ENCODE measurements at regions not wholly inside any gene's neighbourhood (a gene's known extent, or its start where the extent isn't known, plus 50 kb on each side); places are given as distances from the start of the nearest gene placed in this dataset.

DNA sequence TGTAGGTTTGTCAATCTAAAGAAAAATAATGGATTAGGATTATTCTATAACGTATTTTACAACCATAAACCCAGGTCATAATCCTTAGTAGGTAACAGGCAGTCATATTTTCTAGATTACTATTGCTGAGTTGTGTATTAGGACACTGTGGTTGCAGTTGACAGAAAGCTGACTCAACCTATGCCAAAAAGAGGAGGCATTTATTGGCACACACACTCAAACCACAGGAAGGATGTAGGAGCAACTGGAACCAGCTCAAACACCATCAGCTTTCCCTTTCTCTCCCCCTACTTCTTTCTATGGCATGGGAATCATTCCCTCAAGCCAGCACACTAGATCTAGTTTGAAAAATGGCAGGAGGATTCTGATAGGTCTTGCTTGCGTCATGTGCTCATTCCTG is 136.4 kb upstream of the FAM9C start:
- POLR2A ChIA-PET, result no interaction called here

GRCh38 chrX:13179586-13179985 is 135.2 kb upstream of the FAM9C start:
- TF ChIP-seq, protein P1, sequence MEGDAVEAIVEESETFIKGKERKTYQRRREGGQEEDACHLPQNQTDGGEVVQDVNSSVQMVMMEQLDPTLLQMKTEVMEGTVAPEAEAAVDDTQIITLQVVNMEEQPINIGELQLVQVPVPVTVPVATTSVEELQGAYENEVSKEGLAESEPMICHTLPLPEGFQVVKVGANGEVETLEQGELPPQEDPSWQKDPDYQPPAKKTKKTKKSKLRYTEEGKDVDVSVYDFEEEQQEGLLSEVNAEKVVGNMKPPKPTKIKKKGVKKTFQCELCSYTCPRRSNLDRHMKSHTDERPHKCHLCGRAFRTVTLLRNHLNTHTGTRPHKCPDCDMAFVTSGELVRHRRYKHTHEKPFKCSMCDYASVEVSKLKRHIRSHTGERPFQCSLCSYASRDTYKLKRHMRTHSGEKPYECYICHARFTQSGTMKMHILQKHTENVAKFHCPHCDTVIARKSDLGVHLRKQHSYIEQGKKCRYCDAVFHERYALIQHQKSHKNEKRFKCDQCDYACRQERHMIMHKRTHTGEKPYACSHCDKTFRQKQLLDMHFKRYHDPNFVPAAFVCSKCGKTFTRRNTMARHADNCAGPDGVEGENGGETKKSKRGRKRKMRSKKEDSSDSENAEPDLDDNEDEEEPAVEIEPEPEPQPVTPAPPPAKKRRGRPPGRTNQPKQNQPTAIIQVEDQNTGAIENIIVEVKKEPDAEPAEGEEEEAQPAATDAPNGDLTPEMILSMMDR (IDR thresholded peaks at IDR 0.05; ENCODE audit: low read depth, low read length), result no peak
- no peaks in the 10 kb centered on the region for H3K9me3 ChIP-seq (ENCODE audit: control insufficient read depth, insufficient read depth, low read length)
- DNase-seq (ENCODE audit: low read depth, low spot score), result no peak
- H3K27ac ChIP-seq (ENCODE audit: low read depth, low read length), result no peak overlapping the region
- no peak overlapping the region for H3K4me3 ChIP-seq (ENCODE audit: low read depth, low read length)
- CTCF ChIA-PET, result no interaction called here
- POLR2A ChIA-PET, result no interaction called here
- no peaks in the 10 kb centered on the region for H3K27me3 ChIP-seq (ENCODE audit: control insufficient read depth, insufficient read depth, low read length)

More for the DNA sequence above, 136.4 kb upstream of the FAM9C start:
- CTCF ChIA-PET, result no interaction called here
- Histone ChIP-seq H3K27ac (ENCODE audit: low read depth, low read length) (no peak overlapping the region), H3K9me3 (ENCODE audit: control insufficient read depth, insufficient read depth, low read length) (no peaks in the 10 kb centered on the region), H3K27me3 (ENCODE audit: control insufficient read depth, insufficient read depth, low read length) (no peaks in the 10 kb centered on the region), H3K4me3 (ENCODE audit: low read depth, low read length) (no peak overlapping the region)
- TF ChIP-seq, protein P1 (IDR thresholded peaks at IDR 0.05; ENCODE audit: low read depth, low read length), result no peak
- DNase-seq (ENCODE audit: low read depth, low spot score), result no peak

DNA sequence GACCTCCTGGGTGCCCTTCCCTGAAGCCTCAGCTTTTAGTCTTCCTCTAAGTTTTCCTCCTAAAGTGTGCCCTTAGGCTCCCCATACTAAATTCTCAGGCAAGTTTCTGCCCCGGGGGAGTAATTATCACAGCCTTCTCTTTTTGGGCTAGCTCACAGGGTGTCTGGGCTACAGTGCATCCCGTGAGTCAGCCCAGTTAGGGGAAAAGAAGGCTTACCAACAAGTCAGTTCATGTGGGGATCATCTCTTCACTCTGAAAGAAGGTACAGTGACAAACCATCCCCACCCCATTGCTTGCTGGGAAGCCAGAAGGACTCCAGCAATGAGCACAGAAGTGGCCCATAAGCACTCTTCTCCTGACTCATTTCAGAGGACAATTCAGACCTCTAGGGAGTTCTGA is 134.7 kb upstream of the FAM9C start:
- TF ChIP-seq, protein P1 (IDR thresholded peaks at IDR 0.05; ENCODE audit: low read depth, low read length), result no peak
- no peak for DNase-seq (ENCODE audit: low read depth, low spot score)
- no peak overlapping the region for H3K27ac ChIP-seq (ENCODE audit: low read depth, low read length)
- POLR2A ChIA-PET, result no interaction called here
- CTCF ChIA-PET, result no interaction called here
- H3K4me3 ChIP-seq (ENCODE audit: low read depth, low read length), result no peak overlapping the region
- no peaks in the 10 kb centered on the region for H3K27me3 ChIP-seq (ENCODE audit: control insufficient read depth, insufficient read depth, low read length)
- H3K9me3 ChIP-seq (ENCODE audit: control insufficient read depth, insufficient read depth, low read length), result no peaks in the 10 kb centered on the region

- no peaks in the 10 kb centered on the region for H3K9me3 ChIP-seq (ENCODE audit: control insufficient read depth, insufficient read depth, low read length)
- no peak overlapping the region for H3K27ac ChIP-seq (ENCODE audit: low read depth, low read length)
- no peaks in the 10 kb centered on the region for H3K27me3 ChIP-seq (ENCODE audit: control insufficient read depth, insufficient read depth, low read length)
- TF ChIP-seq, protein P1 (IDR thresholded peaks at IDR 0.05; ENCODE audit: low read depth, low read length), result no peak
- CTCF ChIA-PET, result no interaction called here
- POLR2A ChIA-PET, result no interaction called here
- no peak overlapping the region for H3K4me3 ChIP-seq (ENCODE audit: low read depth, low read length)
- no peak for DNase-seq (ENCODE audit: low read depth, low spot score)
Observed at GRCh38 chrX:13177921-13178566, 133.6 kb upstream of the FAM9C start.

- H3K27ac ChIP-seq (ENCODE audit: low read depth, low read length), result no peak overlapping the region
- no peaks in the 10 kb centered on the region for H3K27me3 ChIP-seq (ENCODE audit: control insufficient read depth, insufficient read depth, low read length)
- ChIA-PET CTCF (no interaction called here), POLR2A (no interaction called here)
- no peaks in the 10 kb centered on the region for H3K9me3 ChIP-seq (ENCODE audit: control insufficient read depth, insufficient read depth, low read length)
- H3K4me3 ChIP-seq (ENCODE audit: low read depth, low read length), result no peak overlapping the region
- no peak for DNase-seq (ENCODE audit: low read depth, low spot score)
- TF ChIP-seq, protein P1 (IDR thresholded peaks at IDR 0.05; ENCODE audit: low read depth, low read length), result no peak
Observed at GRCh38 chrX:13175056-13175455, 130.6 kb upstream of the FAM9C start.
